H7 (cell line): ENCODE measurements at regions not wholly inside any gene's neighbourhood (a gene's known extent, or its start where the extent isn't known, plus 50 kb on each side); places are given as distances from the start of the nearest gene placed in this dataset.
"Not testable (repeated sequence)": the region's sequence is repeated elsewhere in the genome, so short reads cannot be mapped to it uniquely, and the experiment has no call there.

Experiments
- DNase-seq: peaks from one replicate; pipeline ENCODE4 v3.0.0; 2012
- H3K27me3 ChIP-seq: 2 replicates; pipeline ENCODE4 v1.6.0; 2011; ENCODE audit warnings: mild to moderate bottlenecking, low read length; ENCODE audit not compliant: control insufficient read depth, insufficient read depth
- H3K36me3 ChIP-seq: replicated peaks from 2 replicates; pipeline ENCODE4 v1.5.1; 2011; ENCODE audit warnings: low read length; ENCODE audit not compliant: control insufficient read depth, insufficient read depth
- H3K4me3 ChIP-seq: 2 replicates; pipeline ENCODE4 v1.5.1; 2011; ENCODE audit warnings: low read depth, mild to moderate bottlenecking, control low read depth, low read length, moderate library complexity; ENCODE audit not compliant: insufficient read depth

- Histone ChIP-seq H3K4me3 (no peak overlapping the region), H3K36me3 (no peaks in the 10 kb centered on the region), H3K27me3 (no peaks in the 10 kb centered on the region; the same call in 1 of the 2 replicates)
- no peak for DNase-seq
Observed at GRCh38 chr7:149666360-149666945, 106.9 kb downstream of the ZNF467 start.

- not testable (repeated sequence) for H3K27me3 ChIP-seq, H3K4me3 ChIP-seq, H3K36me3 ChIP-seq, DNase-seq
Observed at GRCh38 chr7:149665618-149666017, 107.8 kb downstream of the ZNF467 start.

GRCh38 chr7:149664666-149665065, 108.7 kb downstream of the ZNF467 start:
- no peak overlapping the region for H3K4me3 ChIP-seq
- H3K36me3 ChIP-seq: no peaks in the 10 kb centered on the region
- H3K27me3 ChIP-seq: no peaks in the 10 kb centered on the region
- no peak for DNase-seq

GRCh38 chr7:149664176-149664575, 109.2 kb downstream of the ZNF467 start:
- Histone ChIP-seq H3K27me3 (no peaks in the 10 kb centered on the region), H3K36me3 (no peaks in the 10 kb centered on the region), H3K4me3 (no peak overlapping the region)
- DNase-seq: no peak

- Histone ChIP-seq H3K4me3 (no peak overlapping the region), H3K36me3 (no peaks in the 10 kb centered on the region), H3K27me3 (no peaks in the 10 kb centered on the region)
- peak; percentile 73 for DNase-seq
Observed at GRCh38 chr7:149662591-149663095, 110.7 kb downstream of the ZNF467 start.

GRCh38 chr7:149655784-149656183, 117.6 kb downstream of the ZNF467 start:
- Histone ChIP-seq H3K4me3 (no peak overlapping the region), H3K36me3 (no peaks in the 10 kb centered on the region), H3K27me3 (no peaks in the 10 kb centered on the region)
- DNase-seq: no peak

- no peaks in the 10 kb centered on the region for H3K36me3 ChIP-seq
- no peak for DNase-seq
- H3K27me3 ChIP-seq: no peaks in the 10 kb centered on the region
- no peak overlapping the region for H3K4me3 ChIP-seq
Observed at GRCh38 chr7:149654588-149654987, 118.8 kb downstream of the ZNF467 start.

- not testable (repeated sequence) for H3K36me3 ChIP-seq, H3K27me3 ChIP-seq, DNase-seq, H3K4me3 ChIP-seq
Observed at GRCh38 chr7:149650190-149650589, 123.2 kb downstream of the ZNF467 start.

- Histone ChIP-seq H3K27me3 (no peaks in the 10 kb centered on the region; the same call in 1 of the 2 replicates), H3K4me3 (no peak overlapping the region), H3K36me3 (no peaks in the 10 kb centered on the region)
- DNase-seq: no peak
Observed at GRCh38 chr7:149644754-149645153, 128.6 kb downstream of the ZNF467 start.

GRCh38 chr7:149642589-149642988, 130.8 kb downstream of the ZNF467 start:
- Histone ChIP-seq H3K27me3 (peaks cover 4% of the 10 kb centered on the region; the same call in 1 of the 2 replicates), H3K4me3 (no peak overlapping the region), H3K36me3 (no peaks in the 10 kb centered on the region)
- no peak for DNase-seq

- peak; percentile 2 for DNase-seq
- peaks cover 7% of the 10 kb centered on the region; the same call in 1 of the 2 replicates for H3K27me3 ChIP-seq
- no peak overlapping the region for H3K4me3 ChIP-seq
- no peaks in the 10 kb centered on the region for H3K36me3 ChIP-seq
Observed at GRCh38 chr7:149638566-149639320, 134.6 kb downstream of the ZNF467 start.

GRCh38 chr7:149637911-149638565, 135.3 kb downstream of the ZNF467 start:
- DNase-seq: peak; percentile 2
- Histone ChIP-seq H3K36me3 (no peaks in the 10 kb centered on the region), H3K4me3 (no peak overlapping the region), H3K27me3 (peaks cover 7% of the 10 kb centered on the region)

- peak; percentile 82 for DNase-seq
- Histone ChIP-seq H3K27me3 (peaks cover 10% of the 10 kb centered on the region), H3K36me3 (no peaks in the 10 kb centered on the region), H3K4me3 (no peak overlapping the region)
Observed at GRCh38 chr7:149635561-149636329, 137.6 kb downstream of the ZNF467 start.
